Neural cell (in vitro differentiated cells): ENCODE measurements at regions not wholly inside any gene's neighbourhood (a gene's known extent, or its start where the extent isn't known, plus 50 kb on each side); places are given as distances from the start of the nearest gene placed in this dataset.
"Not testable (repeated sequence)": the region's sequence is repeated elsewhere in the genome, so short reads cannot be mapped to it uniquely, and the experiment has no call there.

ENCODE experiments used
- EP300 ChIP-seq: fragments of 450-650 bp; conservative IDR thresholded peaks from 2 replicates; pipeline ENCODE4 v1.6.1; 2014; ENCODE audit warnings: antibody characterized with exemption, mild to moderate bottlenecking, moderate library complexity; ENCODE audit not compliant: poor library complexity, severe bottlenecking
- EZH2 ChIP-seq: fragments of 200-600, 300-800 bp; shearing (Covaris generic), sonication (generic); IDR thresholded peaks from 2 replicates; pipeline ENCODE4 v1.6.1; 2014; ENCODE audit warnings: antibody characterized with exemption, low read length, borderline replicate concordance, mild to moderate bottlenecking; ENCODE audit not compliant: insufficient read depth, poor library complexity, severe bottlenecking
- POLR2AphosphoS5 ChIP-seq: IDR thresholded peaks from 2 replicates; pipeline ENCODE4 v1.6.1; 2012
- SMC3 ChIP-seq: fragments of 450-650 bp; conservative IDR thresholded peaks from 2 replicates; pipeline ENCODE4 v1.6.1; 2014; ENCODE audit warnings: antibody characterized with exemption, mild to moderate bottlenecking, moderate library complexity; ENCODE audit not compliant: poor library complexity
- TF ChIP-seq, protein P1 (sequence below): fragments of 450-650 bp; IDR thresholded peaks from 2 replicates; pipeline ENCODE4 v1.5.1; 2014; ENCODE audit warnings: antibody characterized with exemption, mild to moderate bottlenecking, moderate library complexity; ENCODE audit not compliant: poor library complexity, severe bottlenecking

DNA sequence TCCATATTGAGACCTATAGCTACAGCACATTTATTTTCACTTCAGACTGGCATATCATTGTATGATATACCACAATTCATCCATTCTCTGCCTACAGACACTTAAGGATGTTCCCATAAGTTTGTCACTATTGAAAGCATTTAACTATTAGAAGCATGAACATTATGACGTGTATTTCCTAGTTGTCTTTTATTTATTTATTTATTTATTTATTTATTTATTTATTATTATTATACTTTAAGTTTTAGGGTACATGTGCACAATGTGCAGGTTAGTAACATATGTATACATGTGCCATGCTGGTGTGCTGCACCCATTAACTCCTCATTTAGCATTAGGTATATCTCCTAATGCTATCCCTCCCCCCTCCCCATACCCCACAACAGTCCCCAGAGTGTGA, 448.0 kb downstream of the TMEM232 start:
- TF ChIP-seq, protein P1, sequence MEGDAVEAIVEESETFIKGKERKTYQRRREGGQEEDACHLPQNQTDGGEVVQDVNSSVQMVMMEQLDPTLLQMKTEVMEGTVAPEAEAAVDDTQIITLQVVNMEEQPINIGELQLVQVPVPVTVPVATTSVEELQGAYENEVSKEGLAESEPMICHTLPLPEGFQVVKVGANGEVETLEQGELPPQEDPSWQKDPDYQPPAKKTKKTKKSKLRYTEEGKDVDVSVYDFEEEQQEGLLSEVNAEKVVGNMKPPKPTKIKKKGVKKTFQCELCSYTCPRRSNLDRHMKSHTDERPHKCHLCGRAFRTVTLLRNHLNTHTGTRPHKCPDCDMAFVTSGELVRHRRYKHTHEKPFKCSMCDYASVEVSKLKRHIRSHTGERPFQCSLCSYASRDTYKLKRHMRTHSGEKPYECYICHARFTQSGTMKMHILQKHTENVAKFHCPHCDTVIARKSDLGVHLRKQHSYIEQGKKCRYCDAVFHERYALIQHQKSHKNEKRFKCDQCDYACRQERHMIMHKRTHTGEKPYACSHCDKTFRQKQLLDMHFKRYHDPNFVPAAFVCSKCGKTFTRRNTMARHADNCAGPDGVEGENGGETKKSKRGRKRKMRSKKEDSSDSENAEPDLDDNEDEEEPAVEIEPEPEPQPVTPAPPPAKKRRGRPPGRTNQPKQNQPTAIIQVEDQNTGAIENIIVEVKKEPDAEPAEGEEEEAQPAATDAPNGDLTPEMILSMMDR = not testable (repeated sequence)
- not testable (repeated sequence) for TF ChIP-seq EP300, POLR2AphosphoS5, EZH2, SMC3
